CD14-positive monocyte (primary cell): ENCODE measurements at regions not wholly inside any gene's neighbourhood (a gene's known extent, or its start where the extent isn't known, plus 50 kb on each side); places are given as distances from the start of the nearest gene placed in this dataset.

ENCODE experiments used
- DNase-seq, 3 donors: peaks; one replicate each; pipeline ENCODE4 v3.0.0-alpha.2; 2011 to 2022
- H2AFZ ChIP-seq: 2 replicates; pipeline ENCODE4 v1.6.0; 2012; ENCODE audit warnings: mild to moderate bottlenecking, low read depth, low read length, inconsistent platforms; ENCODE audit not compliant: insufficient read depth, poor library complexity, severe bottlenecking
- H3K27ac ChIP-seq, 2 donors: 1 replicate in 1 of 2; 2 replicates in 1 of 2; pipeline ENCODE4 v1.5.1; 2012 to 2013; ENCODE audit warnings: low read length in 2 of 2, control low read depth in 1 of 2, inconsistent platforms in 1 of 2, low read depth in 1 of 2, mild to moderate bottlenecking in 1 of 2
- H3K27me3 ChIP-seq, 2 donors: one replicate each; pipeline versions ENCODE4 v1.6.0 to v1.6.1; 2011 to 2013; ENCODE audit warnings: low read length in 2 of 2; ENCODE audit not compliant: control insufficient read depth in 2 of 2, insufficient read depth in 2 of 2
- H3K36me3 ChIP-seq, 2 donors: replicated peaks in 1 of 2; 1 replicate in 1 of 2; 2 replicates in 1 of 2; pipeline versions ENCODE4 v1.5.1 to v1.6.1; 2012 to 2013; ENCODE audit warnings: low read length in 2 of 2, control low read depth in 1 of 2, inconsistent platforms in 1 of 2, mild to moderate bottlenecking in 1 of 2; ENCODE audit not compliant: insufficient read depth in 2 of 2, control insufficient read depth in 1 of 2
- H3K4me1 ChIP-seq, 2 donors: 1 replicate in 1 of 2; 2 replicates in 1 of 2; pipeline versions ENCODE4 v1.5.1 to v1.6.1; 2012 to 2013; ENCODE audit warnings: low read length in 2 of 2, control low read depth in 1 of 2, inconsistent platforms in 1 of 2, mild to moderate bottlenecking in 1 of 2, moderate library complexity in 1 of 2; ENCODE audit not compliant: insufficient read depth in 2 of 2, control insufficient read depth in 1 of 2
- H3K4me2 ChIP-seq: replicated peaks from 2 replicates; pipeline ENCODE3; 2012; ENCODE audit warnings: low read length, moderate library complexity, mild to moderate bottlenecking; ENCODE audit not compliant: poor library complexity, severe bottlenecking; ENCODE audit errors: extremely low read depth
- H3K4me3 ChIP-seq, 3 experiments: fragments of 200-600 bp in 1 of 3; sonication (generic) in 1 of 3; replicated peaks in 1 of 3; 1 replicate in 2 of 3; 2 replicates in 1 of 3; pipeline ENCODE4 v1.5.1; 2011 to 2013; ENCODE audit warnings: low read length in 3 of 3, mild to moderate bottlenecking in 3 of 3, control low read depth in 2 of 3, low read depth in 2 of 3, inconsistent platforms in 1 of 3, moderate library complexity in 1 of 3
- H3K79me2 ChIP-seq: 2 replicates; pipeline ENCODE4 v1.6.0; 2012; ENCODE audit warnings: mild to moderate bottlenecking, control low read depth, inconsistent platforms, low read length, moderate library complexity; ENCODE audit not compliant: insufficient read depth
- H3K9ac ChIP-seq: 2 replicates; pipeline ENCODE4 v1.6.0; 2017; ENCODE audit warnings: low read length, mild to moderate bottlenecking; ENCODE audit not compliant: insufficient read depth, poor library complexity, severe bottlenecking
- H3K9me3 ChIP-seq, 2 donors: replicated peaks in 1 of 2; 1 replicate in 1 of 2; 2 replicates in 1 of 2; pipeline versions ENCODE4 v1.5.1 to v1.6.1; 2012 to 2013; ENCODE audit warnings: low read length in 2 of 2, control low read depth in 1 of 2; ENCODE audit not compliant: control insufficient read depth in 1 of 2, insufficient read depth in 1 of 2
- H4K20me1 ChIP-seq: 2 replicates; pipeline ENCODE4 v1.6.0; 2012; ENCODE audit warnings: mild to moderate bottlenecking, low read length, control low read depth, moderate library complexity; ENCODE audit not compliant: insufficient read depth
- H3K27ac Mint-ChIP-seq, 7 donors: one replicate each; pipeline ENCODE4 v1.8.0; 2020; ENCODE audit warnings: mild to moderate bottlenecking in 7 of 7, mixed read lengths in 7 of 7, moderate library complexity in 6 of 7, inconsistent platforms in 2 of 7
- H3K27me3 Mint-ChIP-seq, 3 donors: one replicate each; pipeline ENCODE4 v1.8.0; 2021 to 2022; ENCODE audit warnings: low read depth in 3 of 3, mild to moderate bottlenecking in 3 of 3, mixed read lengths in 3 of 3, moderate library complexity in 3 of 3, inconsistent platforms in 1 of 3
- H3K36me3 Mint-ChIP-seq, 2 donors: one replicate each; pipeline ENCODE4 v1.8.0; 2020; ENCODE audit warnings: mixed read lengths in 2 of 2, inconsistent platforms in 1 of 2, mild to moderate bottlenecking in 1 of 2
- H3K4me1 Mint-ChIP-seq: one replicate; pipeline ENCODE4 v1.8.0; 2020; ENCODE audit warnings: mild to moderate bottlenecking, mixed read lengths
- H3K4me3 Mint-ChIP-seq, 2 donors: one replicate each; pipeline ENCODE4 v1.8.0; 2020; ENCODE audit warnings: mild to moderate bottlenecking in 2 of 2, mixed read lengths in 2 of 2, moderate library complexity in 1 of 2
- H3K9me3 Mint-ChIP-seq, 7 donors: one replicate each; pipeline ENCODE4 v1.8.0; 2020 to 2022; ENCODE audit warnings: mixed read lengths in 7 of 7, mild to moderate bottlenecking in 6 of 7, moderate library complexity in 6 of 7, inconsistent platforms in 2 of 7
- CTCF ChIP-seq: fragments of 200-600 bp; IDR thresholded peaks from one replicate; pipeline ENCODE4 v1.8.0; 2022; ENCODE audit warnings: antibody characterized with exemption, mild to moderate bottlenecking
- WGBS: methylation state at CpG from one replicate; pipeline ENCODE4 v1.1.5; 2013; ENCODE audit warnings: missing lambda C conversion rate; ENCODE audit not compliant: insufficient coverage; 5-methylcytosine and 5-hydroxymethylcytosine counted together
- intact Hi-C, 2 donors: fragments of 100-400 bp; cut with micrococcal nuclease; formaldehyde crosslinking; loops; one replicate each; pipeline versions ENCODE4 v1.15.0 to v1.15.1; 2023

- H3K4me1 Mint-ChIP-seq: peaks cover 8% of the 10 kb centered on the region
- H3K27ac ChIP-seq: no peak overlapping the region
- no peak overlapping the region for H3K27ac Mint-ChIP-seq
- no peak overlapping the region for H2AFZ ChIP-seq
- no peaks in the 10 kb centered on the region for H3K27me3 ChIP-seq
- no peak overlapping the region for H3K4me3 Mint-ChIP-seq
- TF ChIP-seq CTCF: no peak
- H3K9me3 Mint-ChIP-seq: peaks cover 0 to 2% (median 0%) of the 10 kb centered on the region in 7 donors
- no peaks in the 10 kb centered on the region for H4K20me1 ChIP-seq
- H3K79me2 ChIP-seq: no peaks in the 10 kb centered on the region
- peaks cover 0 to 9% of the 10 kb centered on the region in 2 donors for H3K4me1 ChIP-seq
- intact Hi-C loops: no loop called here
- no peak overlapping the region for H3K9ac ChIP-seq
- no peaks in the 10 kb centered on the region for H3K36me3 Mint-ChIP-seq
- WGBS: 92% methylated on average over 2 of the region's 3 CpGs
- no peak overlapping the region for H3K4me2 ChIP-seq
- H3K36me3 ChIP-seq: no peaks in the 10 kb centered on the region
- no peaks in the 10 kb centered on the region for H3K9me3 ChIP-seq
- H3K27me3 Mint-ChIP-seq: peaks cover 0 to 3% (median 2%) of the 10 kb centered on the region in 3 donors
- H3K4me3 ChIP-seq: no peak overlapping the region
- DNase-seq: no peak
Observed at GRCh38 chr11:86746514-86746913, 53.8 kb upstream of the PRSS23 start.

GRCh38 chr11:86745571-86745970 is 54.8 kb upstream of the PRSS23 start:
- Histone ChIP-seq H3K4me1 (peaks cover 5 to 16% of the 10 kb centered on the region in 2 donors), H4K20me1 (no peaks in the 10 kb centered on the region), H3K4me2 (no peak overlapping the region), H2AFZ (no peak overlapping the region), H3K9me3 (no peaks in the 10 kb centered on the region), H3K27ac (no peak overlapping the region), H3K9ac (no peak overlapping the region), H3K4me3 (no peak overlapping the region), H3K79me2 (no peaks in the 10 kb centered on the region), H3K36me3 (no peaks in the 10 kb centered on the region), H3K27me3 (no peaks in the 10 kb centered on the region)
- TF ChIP-seq CTCF: no peak
- Mint-ChIP-seq H3K27me3 (peaks cover 0 to 3% (median 3%) of the 10 kb centered on the region in 3 donors), H3K36me3 (no peaks in the 10 kb centered on the region), H3K4me1 (peaks cover 15% of the 10 kb centered on the region), H3K9me3 (peaks cover 0 to 2% (median 0%) of the 10 kb centered on the region in 7 donors), H3K27ac (no peak overlapping the region), H3K4me3 (no peak overlapping the region)
- no CpG with 5 or more reads among the region's 2 CpGs for WGBS
- intact Hi-C loops: no loop called here
- DNase-seq: no peak
